H1 (cell line): ENCODE measurements at regions not wholly inside any gene's neighbourhood (a gene's known extent, or its start where the extent isn't known, plus 50 kb on each side); places are given as distances from the start of the nearest gene placed in this dataset.

Source experiments
- CTBP2 ChIP-seq: IDR thresholded peaks from 2 replicates; pipeline ENCODE4 v1.7.0; 2011; ENCODE audit warnings: borderline replicate concordance, mild to moderate bottlenecking, moderate library complexity, mixed read lengths, low read length; ENCODE audit not compliant: insufficient read depth, insufficient read length
- PHF8 ChIP-seq: fragments of 200-600 bp; sonication (generic); conservative IDR thresholded peaks from 2 replicates; pipeline ENCODE4 v1.7.1; 2012; ENCODE audit warnings: low read depth, mild to moderate bottlenecking, inconsistent platforms, low read length, moderate library complexity
- POLR2A ChIP-seq, 2 experiments: IDR thresholded peaks; 1 replicate in 1 of 2; 2 replicates in 1 of 2; pipeline ENCODE4 v1.6.1; 2011; ENCODE audit warnings: low read depth in 2 of 2, low read length in 2 of 2, mild to moderate bottlenecking in 2 of 2; ENCODE audit errors: control extremely low read depth in 1 of 2
- TCF12 ChIP-seq: IDR thresholded peaks from 2 replicates; pipeline ENCODE4 v1.6.1; 2011; ENCODE audit warnings: low read depth, mild to moderate bottlenecking, low read length
- TEAD4 ChIP-seq: IDR thresholded peaks from 2 replicates; pipeline ENCODE4 v1.6.1; 2012; ENCODE audit warnings: low read depth, low read length, inconsistent platforms, mixed read lengths

DNA sequence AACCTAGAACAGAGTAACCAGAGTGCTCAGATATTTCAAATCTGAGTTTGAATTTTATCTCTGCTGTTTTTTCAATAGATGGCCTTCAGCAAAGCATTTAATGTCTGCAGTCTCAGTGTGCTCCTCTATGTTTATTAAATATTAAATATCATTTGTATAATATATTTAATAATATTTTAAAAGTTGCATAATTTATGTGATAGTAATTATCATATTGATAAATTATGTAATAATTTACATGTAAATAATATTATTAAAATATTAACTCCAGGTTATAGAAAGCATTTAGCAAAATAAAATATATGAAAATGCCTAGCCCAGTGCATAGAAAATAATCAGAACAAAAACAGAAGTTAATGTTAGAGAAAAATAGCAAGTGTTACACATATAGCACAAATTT, 930.0 kb upstream of the SLC35B3 start (continued):
- TF ChIP-seq TCF12, result no peak
- no peak for TF ChIP-seq POLR2A (IDR thresholded peaks at IDR 0.05; ENCODE audit: control extremely low read depth in 1 of 2, low read depth in 2 of 2, low read length in 2 of 2)
- no peak for TF ChIP-seq PHF8
- no peak for TF ChIP-seq TEAD4
- no peak for TF ChIP-seq CTBP2
